NCI-H748 treated with DMSO at 0.1 percent for 48 hours (cell line): ENCODE measurements at regions not wholly inside any gene's neighbourhood (a gene's known extent, or its start where the extent isn't known, plus 50 kb on each side); places are given as distances from the start of the nearest gene placed in this dataset.

Experiments
- DNase-seq: peaks from one replicate; lab custom pipeline; 2025; lab: John Stamatoyannopoulos, UW

DNA sequence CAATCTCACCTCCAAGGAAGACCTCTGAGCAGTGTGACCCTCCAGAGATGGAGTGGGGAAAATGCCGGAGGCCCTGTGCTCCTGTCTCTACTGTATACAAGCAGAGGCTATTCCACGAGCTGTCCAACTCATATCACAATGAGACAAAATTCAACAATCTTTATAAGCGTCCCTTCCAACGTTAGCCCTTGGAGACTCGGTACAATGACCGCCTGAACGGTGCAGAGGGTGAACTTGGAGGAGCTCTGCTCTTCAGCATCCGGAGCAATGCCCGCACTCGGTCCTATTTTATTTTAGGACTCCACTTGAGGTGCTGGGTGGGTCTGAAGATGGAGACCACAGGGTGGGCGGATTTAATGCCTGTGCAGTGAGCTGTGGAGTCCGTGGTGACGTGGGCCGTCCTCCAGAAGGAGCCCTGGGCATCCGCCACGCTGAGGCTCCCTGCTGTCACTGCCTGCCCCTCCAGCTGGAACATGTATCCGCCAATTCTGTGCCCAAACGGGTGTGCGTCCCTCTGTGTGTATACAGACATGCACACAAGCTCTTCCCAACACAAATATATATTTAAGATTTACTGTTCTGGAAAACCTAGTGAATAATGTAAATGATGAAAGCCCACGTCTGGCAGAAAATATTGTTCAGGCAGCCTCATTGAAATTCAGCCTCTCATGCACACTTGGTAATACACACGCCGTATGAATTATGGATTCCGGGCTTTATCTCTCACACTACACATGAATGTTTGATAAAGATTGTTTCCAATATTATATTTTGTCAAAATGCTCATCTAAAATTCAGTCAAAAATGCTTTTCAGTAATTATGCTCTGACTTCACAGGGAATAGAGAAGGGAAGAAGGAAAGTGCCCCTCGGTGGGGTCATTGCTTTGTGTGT, 239.9 kb upstream of the ZMIZ1 start:
- DNase-seq: no peak

DNA sequence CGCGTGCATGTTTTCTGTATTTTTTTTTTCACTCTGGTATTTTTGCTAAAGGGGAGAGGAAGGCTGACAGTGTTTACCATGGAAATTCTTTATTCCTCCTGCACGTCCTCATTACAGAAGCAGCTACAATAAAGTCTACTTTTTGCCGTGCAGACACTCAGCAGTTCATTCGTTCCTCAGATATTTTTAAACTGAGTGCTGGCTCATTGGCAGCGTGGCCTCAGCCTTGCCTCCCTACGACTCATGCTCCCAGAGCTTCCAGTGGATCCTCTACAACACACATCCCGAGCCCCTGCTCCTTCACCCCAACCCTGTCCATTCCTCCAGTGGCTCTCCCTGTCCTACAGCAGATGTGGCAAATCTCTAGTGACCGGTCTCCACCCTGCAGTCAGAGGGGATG, 239.2 kb upstream of the ZMIZ1 start:
- DNase-seq: no peak

DNA sequence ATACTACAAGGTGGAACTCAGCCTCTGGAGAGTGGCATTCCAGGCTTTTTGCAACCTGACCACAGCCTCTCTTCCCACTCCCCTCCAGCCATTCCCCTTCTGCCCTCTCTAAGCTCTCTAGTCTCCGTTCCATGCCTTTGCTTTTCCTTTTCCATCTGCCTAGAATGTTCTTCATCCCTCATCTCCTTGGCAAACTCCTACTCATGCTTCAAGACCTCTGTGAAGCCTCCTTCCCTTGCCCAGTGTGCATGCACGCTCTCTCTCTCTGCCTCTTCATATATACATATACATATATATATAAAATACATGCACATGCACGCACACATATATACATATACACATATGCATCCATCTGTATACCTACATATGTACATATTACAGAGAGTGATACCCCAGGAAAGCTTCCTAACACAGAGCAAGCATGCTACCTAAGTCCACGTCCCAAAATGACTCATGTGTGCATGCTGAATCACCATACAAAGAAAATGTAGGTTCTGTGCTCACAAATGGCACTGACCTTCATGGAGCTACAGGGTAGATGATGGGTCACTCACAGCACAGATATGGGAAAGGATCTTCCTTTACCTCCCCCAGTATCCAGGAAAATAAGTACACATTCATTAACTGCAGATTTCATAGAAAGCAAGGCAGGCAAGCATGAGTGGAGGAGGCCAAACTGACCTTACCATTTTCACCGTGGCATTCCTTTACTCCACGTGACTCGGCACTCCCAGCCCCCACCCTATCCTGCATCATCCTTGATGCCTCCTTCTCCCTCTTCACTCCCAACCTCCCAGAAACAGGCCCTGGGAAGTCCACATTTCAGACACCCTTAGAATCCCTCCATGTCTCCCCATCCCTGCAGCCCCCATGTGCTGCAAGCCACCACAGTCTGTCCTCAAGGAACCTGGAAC, 238.4 kb upstream of the ZMIZ1 start:
- DNase-seq: no peak

DNA sequence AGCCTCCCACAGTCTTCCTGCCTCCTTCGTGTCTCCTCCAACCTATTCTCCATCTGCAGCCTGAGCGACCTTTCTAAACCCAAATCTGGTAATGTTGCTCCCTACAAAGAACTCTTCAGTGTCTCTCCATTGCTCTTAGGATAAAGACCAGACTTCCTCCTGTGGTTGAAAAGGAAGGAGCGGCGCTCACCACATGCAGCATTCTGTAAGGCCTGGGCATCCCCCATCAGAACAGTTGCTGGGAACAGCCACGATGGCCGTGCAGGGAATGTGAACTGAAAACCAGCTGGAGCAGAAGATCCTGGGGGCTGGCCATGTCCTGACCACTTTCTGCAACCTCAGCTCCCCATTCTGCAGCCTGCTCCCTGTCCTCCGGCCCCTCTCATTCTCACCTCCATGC, 237.8 kb upstream of the ZMIZ1 start:
- no peak for DNase-seq

DNA sequence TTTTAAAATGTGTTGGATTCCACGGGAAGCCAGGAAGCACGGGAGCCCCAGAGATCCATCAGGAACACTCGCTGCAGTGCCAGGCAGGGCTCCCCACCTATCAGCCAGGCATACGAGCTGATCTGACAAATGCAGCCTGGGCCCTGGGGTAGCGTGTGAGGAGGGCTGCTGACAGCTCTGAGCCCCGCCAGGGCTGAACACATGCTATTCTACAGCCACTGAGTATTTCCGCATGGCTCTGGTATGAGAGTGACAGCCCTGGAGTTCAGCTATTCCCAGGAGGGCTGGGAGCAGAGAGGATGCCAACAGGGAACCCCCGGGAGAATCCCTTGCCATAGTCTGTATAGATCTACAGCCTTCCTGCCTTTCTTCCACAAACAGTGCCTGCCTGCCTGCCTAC, 237.3 kb upstream of the ZMIZ1 start:
- no peak for DNase-seq

DNA sequence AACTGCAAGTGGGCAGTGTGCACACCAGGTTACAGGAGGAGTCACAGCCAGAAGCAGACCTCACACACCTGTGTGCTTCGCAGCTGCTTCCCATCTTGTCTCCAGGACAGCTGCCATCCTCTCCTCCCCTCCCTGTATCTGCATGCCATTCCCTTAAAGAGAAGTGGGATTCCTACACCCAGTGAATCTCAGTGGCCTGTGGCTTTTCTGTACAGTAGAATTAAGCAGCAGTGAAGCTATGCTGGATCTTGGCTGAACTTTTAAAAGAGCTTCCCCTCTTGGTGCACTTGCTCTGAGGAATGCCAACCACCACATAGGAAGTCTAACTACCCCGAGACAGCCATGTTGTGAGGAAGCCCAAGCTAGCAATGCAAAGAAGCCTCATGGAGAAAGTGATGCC, 236.5 kb upstream of the ZMIZ1 start:
- no peak for DNase-seq

DNA sequence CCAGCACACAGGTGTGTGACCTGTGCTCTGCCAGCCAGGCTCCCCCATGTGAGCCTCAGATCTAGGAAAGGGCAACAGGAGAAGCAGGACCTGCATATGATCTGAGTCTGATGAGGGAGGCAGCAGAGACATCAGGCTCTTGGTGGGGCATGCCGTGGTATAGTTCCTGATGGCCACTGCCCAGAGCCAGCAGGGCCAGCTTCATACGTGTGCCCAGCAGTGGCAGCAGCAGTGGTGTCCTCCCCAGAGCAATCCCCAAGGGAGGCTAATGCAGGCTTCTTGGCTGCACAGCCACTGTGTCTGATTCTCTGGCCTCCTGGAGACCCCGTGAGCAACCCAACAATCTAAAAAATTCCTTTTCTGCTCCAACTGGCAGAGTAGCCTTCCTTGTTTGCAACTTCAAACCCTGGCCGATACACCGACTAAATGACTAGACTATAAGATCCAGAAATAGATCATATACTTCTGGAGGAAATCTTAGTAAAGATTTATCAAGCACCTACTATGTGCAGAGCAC, 230.6 kb upstream of the ZMIZ1 start:
- DNase-seq: no peak

DNA sequence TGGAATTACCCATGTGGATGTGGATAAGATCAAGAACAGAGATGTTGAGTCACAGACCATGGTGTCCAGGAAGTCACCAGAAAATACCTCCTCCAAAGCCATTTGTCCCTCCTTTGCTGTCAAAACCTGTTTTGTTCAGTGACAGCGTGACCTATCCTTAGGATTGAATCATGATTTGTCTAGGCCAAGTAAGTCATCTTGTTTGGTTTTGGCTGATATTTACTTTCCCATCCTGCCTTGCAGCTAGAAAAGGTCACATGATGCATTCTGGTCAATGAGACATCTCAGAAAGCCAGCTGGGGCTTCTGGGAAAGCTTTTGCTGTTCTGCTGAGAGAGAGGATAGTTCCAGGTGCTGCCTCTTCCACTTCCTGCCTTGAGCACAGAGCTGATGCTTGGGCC, 225.3 kb upstream of the ZMIZ1 start:
- no peak for DNase-seq

DNA sequence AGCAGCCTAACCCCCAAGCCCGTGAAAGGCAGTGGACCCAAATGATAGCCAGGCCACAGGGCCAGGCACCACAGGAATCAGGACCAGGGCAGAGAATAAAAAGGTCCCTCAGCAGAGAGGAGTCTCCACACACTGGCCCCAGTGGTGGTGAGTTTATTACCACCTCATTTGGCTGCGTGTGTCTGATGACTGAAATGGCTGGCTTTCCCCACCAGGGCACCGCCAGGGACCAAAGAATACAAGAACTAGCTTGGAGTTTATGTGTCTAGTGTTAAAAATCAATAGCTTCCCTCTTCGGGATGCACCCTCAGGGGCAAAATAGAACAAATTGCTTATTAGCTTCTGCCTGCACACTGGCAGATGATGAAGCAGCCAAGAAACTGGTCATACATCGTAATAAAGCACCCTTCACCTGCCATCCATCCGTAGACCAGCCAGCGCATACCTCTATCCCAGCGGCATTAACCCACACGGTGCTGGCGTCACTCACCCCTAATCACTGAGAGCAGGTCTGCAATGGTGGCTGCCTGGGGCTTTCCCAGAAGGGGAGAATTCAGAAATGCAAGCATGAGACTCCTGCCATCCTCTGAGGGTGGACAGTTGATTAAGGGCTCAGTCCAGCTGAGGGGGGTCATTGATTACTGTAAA, 223.7 kb upstream of the ZMIZ1 start:
- no peak for DNase-seq

DNA sequence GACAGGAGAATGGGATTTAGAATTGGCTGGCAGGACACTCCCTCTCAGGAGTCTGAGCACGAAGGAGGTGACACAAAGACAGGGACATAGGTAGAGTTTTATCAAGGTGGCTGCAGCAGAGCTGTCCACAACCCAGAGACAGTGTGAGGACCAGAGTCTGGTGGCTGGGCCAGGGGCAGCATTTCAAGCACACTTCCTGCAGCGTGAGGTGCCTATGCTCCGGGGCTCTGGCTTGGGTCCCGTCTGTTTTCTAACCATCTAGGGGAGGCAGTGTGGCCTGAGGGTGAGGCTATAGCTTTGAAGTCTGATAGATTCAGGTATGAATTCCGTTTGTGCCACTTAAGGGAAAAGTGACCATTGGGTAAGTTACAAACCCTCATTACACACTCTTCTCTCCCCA, 222.7 kb upstream of the ZMIZ1 start:
- no peak for DNase-seq

DNA sequence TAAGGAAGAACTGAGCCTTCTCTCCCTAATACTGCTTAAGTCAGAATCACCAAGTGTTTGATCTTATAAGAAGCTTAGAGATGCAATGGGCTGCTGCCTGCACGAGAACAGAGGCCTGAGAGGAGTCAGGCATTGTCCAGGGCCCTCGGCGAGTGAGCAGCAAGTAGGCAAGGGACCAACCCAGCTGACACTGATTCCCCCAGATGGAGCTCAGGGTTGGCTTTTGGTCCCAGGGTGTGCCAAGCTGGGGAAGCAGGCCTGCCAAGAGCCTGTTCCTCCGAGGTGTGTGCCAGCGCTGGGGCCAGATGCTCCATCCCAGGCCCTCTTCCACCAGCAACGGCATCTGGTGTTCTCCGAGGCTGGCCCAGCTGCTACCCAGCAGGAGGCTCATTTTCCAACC, 222.0 kb upstream of the ZMIZ1 start:
- no peak for DNase-seq

DNA sequence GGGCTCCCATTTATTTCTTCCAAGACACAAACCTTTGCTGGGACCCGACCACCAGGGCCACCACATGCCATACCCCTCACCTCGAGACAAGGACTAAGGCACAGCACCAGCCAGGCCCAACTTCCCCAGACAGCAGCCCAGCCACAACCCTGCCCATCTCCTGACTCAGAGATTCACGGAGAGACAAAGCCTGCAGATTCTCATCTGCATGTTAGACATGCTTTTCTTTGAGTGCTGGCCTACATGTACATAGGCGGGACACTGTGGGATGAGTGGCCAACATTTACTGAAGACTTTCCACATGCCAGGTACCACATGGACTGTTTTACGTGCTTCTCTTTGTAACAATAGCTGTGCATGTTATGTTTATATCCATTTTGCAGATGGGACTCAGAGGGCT, 221.3 kb upstream of the ZMIZ1 start:
- DNase-seq: no peak

DNA sequence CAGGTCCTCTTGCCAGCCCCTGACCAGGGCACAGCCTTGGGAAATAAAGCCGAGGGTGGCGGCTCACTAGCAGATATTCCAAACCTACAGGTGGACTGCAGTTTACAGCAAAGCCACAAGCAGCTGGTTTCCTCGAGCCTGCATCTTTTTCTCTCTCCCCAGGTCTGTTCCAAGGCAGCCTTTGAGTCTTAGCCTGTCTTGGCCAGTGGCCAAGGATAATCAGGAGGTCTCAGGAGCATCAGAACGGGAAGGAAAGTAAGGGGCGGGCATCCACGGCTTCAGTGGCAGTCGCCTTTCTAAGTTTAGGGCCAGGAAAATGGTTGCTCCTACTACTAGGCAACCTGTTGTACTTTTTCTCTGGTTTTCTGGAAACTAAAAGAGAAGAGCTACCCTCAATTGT, 219.7 kb upstream of the ZMIZ1 start:
- DNase-seq: no peak

DNA sequence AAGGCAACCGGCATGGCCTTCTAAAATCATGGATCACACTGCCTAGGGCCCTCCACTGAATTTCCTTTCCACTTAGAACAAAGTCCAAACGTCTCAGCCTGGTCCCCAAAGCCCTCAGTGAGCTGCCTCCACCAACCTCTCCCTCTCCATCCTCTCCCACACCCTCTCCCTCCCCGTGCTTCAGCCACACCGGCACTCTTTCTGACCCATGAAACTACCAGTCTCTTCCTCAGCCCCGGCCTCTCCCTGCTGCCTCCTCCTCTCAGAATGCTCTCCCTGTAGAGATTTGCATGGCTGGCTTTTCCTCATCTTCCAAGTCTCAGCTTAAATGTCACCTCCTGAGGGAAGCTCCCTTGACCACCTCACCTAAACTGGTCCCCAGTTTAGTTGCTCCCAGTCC, 219.0 kb upstream of the ZMIZ1 start:
- no peak for DNase-seq

DNA sequence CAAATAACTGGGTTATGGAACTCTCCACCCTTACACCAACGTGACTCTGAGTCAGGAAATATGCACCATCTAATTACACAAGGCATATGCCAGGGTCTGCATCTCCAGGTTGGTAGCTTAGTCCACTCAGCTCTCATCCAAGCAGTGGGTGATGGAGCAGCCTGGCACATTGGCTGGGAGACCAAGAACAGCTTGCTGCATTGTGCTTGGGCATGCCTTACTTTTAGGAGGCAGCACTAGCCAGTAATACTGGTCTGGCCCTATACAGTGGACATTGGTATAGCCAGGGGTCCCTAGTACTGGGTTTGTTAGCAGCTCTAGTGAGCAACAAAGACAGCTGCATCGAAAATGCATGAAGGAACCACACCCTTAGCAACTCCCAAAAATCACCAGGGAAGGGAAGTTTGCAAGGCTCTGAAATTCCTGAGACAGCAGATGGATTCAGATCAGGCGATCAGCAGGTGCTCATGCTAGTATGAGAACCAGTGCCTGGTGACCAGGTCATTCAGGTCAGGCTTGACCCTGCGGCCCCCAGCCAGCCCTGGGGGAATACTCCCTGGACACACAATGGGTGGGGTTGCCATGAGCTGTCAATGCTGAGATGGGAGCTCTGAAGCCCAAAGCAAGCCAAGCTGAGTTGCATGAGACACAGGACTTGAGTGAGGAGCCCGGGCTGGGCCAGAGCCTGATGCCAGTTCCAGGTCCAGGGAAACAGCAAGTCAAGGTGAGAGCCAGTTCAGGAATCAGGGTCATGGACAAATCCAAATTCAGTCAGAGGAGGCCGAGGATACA, 217.9 kb upstream of the ZMIZ1 start:
- no peak for DNase-seq

DNA sequence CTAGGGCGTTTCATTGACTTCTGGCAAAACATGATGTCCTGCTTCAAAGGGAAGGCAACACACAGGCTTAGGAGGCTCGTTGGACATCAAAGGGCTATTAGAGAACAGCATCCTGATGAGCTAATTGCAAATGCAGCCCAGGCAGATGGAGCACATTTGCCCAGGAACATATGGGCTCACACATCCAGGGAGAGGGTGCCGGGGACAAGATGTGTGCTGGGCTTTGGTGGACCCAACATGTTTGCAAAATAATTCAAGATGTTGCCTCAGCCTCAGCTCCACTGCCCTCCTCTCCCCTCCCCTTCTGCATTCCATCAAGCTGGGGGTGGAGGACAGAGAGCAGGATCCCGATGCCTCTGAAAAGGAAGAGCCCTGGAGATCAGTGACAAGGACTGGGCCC, 217.1 kb upstream of the ZMIZ1 start:
- no peak for DNase-seq

DNA sequence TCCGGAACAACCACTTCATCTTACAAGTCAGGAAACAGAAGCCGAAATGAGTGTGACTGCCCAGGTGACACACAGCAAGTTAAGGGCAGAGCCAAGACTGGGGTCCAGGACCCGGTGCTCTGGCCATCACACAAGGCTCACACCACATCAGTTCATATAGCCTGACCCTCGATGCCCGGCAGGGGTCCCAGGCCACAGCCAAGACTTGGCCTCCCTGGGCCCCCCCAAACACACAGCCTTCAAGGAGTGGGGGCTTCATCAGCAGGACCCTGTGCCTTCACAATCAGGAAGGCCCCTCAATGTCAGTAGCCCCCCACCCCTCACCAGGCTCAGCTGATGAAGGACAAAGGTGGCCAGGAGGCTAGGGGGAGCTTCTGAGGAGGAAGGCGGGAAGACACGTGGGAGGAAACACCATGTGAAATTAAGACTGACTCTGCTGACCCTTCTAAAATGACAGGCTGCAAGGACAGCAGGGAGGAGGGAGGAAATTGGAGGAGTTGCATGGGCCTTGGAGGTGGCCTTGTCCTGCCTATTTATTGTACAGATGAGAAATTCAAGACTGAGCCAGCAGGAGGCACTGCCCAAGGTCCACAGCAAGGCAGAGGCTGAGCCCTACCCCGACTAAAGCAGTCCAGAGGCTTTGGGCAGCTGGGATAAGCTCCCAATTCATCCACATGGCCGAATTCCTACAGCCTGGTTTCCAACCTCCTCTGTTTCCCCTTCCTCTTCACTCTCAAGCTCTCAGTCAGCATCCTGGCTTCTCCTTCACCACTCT, 216.1 kb upstream of the ZMIZ1 start:
- DNase-seq: no peak

DNA sequence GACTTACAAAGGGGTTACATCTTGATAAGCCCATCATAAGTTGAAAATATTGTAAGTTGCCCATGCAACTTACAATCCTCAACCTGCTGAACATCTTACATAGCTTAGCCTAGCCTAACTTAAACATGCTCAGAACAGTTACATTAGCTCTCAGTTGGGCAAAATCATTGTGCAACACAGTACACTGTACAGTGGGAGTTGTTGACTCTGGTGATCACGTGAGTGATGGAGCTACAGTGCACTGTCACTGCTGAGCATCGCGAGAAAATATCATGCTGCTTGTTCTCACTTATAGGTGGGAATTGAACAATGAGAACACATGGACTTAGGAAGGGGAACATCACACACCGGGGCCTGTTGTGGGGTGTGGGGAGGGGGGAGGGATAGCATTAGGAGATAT, 214.9 kb upstream of the ZMIZ1 start:
- no peak for DNase-seq

DNA sequence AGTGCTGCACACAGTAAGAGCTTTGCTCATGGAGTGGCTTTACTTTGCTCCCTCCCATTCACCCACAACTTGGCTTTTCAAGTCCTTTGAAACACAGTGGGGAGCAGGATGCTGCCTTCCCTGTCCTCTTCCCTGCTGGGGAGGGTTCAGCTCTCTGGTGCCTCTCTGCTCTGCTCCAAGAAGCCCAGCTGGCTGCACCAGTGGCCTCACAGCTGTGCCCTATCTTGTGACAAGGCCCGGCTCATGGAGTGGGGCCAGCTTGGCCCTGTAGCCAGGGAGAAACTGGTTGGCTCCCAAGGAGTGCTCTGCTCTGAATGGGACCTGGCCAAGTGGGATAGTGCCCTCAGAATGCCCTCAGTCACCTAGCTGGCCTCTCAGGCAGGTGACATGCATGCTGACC, 212.3 kb upstream of the ZMIZ1 start:
- no peak for DNase-seq

DNA sequence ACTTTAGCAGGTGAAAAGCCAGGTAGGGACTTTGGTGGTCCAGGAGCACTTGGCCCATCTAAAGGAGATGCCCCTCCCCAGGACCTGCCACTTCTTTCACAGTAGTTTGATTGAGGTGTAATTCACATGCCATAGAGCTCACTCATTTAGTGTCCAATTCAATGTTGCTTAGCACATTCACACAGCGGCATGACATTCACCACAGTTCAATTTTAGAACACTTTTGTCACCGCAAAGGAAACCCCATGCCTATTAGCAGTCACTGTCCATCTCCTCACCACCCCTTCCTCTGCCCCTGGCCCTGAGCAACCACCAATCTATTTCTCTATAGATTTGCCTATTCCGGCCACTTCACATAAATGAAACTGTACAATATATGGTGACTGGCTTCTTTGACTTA, 211.6 kb upstream of the ZMIZ1 start:
- no peak for DNase-seq

DNA sequence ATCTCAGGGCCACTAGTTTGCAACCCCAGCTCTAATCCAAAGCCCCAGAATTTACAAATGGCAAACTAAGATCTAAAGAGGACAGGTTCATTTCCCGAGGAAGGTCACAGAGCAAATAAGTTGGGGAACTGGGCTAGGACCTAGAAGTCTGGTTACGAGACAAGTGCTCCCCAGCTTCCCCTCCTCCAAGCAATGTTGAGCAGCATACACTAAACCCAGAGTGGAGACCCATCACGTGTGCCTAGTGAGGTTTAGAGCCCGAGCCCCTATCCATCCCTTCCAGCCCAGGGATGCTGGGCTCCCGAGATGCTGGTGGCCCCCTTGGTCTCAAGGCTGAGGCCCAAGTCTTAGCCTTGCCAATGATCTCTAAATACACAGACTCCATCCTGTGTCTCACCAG, 209.5 kb upstream of the ZMIZ1 start:
- DNase-seq: no peak
